Neural progenitor cell (in vitro differentiated cells): ENCODE measurements at regions not wholly inside any gene's neighbourhood (a gene's known extent, or its start where the extent isn't known, plus 50 kb on each side); places are given as distances from the start of the nearest gene placed in this dataset.

ENCODE experiments used
- DNase-seq: peaks from one replicate; pipeline ENCODE4 v3.0.0-alpha.2; 2016; ENCODE audit warnings: low spot score
- H2AFZ ChIP-seq: fragments of 200-600 bp; sonication (generic); replicated peaks from 2 replicates; pipeline ENCODE4 v1.6.1; 2016; ENCODE audit warnings: antibody characterized with exemption
- H3F3A ChIP-seq: fragments of 200-600 bp; sonication (generic); 2 replicates; pipeline ENCODE4 v1.6.1; 2016; ENCODE audit warnings: antibody characterized with exemption, low read depth
- H3K27ac ChIP-seq: fragments of 200-600 bp; sonication (generic); 2 replicates; pipeline ENCODE4 v1.5.1; 2016; ENCODE audit warnings: mild to moderate bottlenecking
- H3K27me3 ChIP-seq: fragments of 200-600 bp; sonication (generic); 2 replicates; pipeline ENCODE4 v1.6.1; 2016; ENCODE audit warnings: mild to moderate bottlenecking, moderate library complexity
- H3K36me3 ChIP-seq: fragments of 200-600 bp; sonication (generic); 2 replicates; pipeline ENCODE4 v1.5.1; 2016
- H3K4me1 ChIP-seq: fragments of 200-600 bp; sonication (generic); 2 replicates; pipeline ENCODE4 v1.6.1; 2016; ENCODE audit warnings: mixed run types
- H3K4me2 ChIP-seq: fragments of 200-600 bp; sonication (generic); 2 replicates; pipeline ENCODE4 v1.6.1; 2016
- H3K4me3 ChIP-seq: fragments of 200-600 bp; sonication (generic); 2 replicates; pipeline ENCODE4 v1.5.1; 2016
- H3K79me2 ChIP-seq: fragments of 200-600 bp; sonication (generic); 2 replicates; pipeline ENCODE4 v1.6.1; 2016; ENCODE audit warnings: low read depth
- H3K9ac ChIP-seq: fragments of 200-600 bp; sonication (generic); 2 replicates; pipeline ENCODE4 v1.6.1; 2016
- H3K9me3 ChIP-seq: fragments of 200-600 bp; sonication (generic); 2 replicates; pipeline ENCODE4 v1.5.1; 2016; ENCODE audit warnings: low read depth
- H4K20me1 ChIP-seq: fragments of 200-600 bp; sonication (generic); 2 replicates; pipeline ENCODE4 v1.6.1; 2016; ENCODE audit warnings: low read depth
- H3K27ac Mint-ChIP-seq: 3 replicates; pipeline ENCODE4 v1.8.0; 2021; ENCODE audit warnings: mixed read lengths
- H3K27me3 Mint-ChIP-seq: 2 replicates; pipeline ENCODE4 v1.8.0; 2022; ENCODE audit warnings: low read depth, mild to moderate bottlenecking, inconsistent platforms, moderate library complexity, mixed read lengths; ENCODE audit not compliant: insufficient read depth
- H3K36me3 Mint-ChIP-seq: 3 replicates; pipeline ENCODE4 v1.8.0; 2021; ENCODE audit warnings: mixed read lengths
- H3K4me1 Mint-ChIP-seq: 3 replicates; pipeline ENCODE4 v1.8.0; 2021; ENCODE audit warnings: mixed read lengths
- H3K4me3 Mint-ChIP-seq: 3 replicates; pipeline ENCODE4 v1.8.0; 2021; ENCODE audit warnings: mild to moderate bottlenecking, moderate library complexity, mixed read lengths
- H3K9me3 Mint-ChIP-seq: 3 replicates; pipeline ENCODE4 v1.8.0; 2020; ENCODE audit warnings: mixed read lengths
- CTCF ChIP-seq: fragments of 200-600 bp; sonication (generic); IDR thresholded peaks from 2 replicates; pipeline ENCODE4 v1.5.1; 2017; ENCODE audit warnings: antibody characterized with exemption, mild to moderate bottlenecking
- EZH2 ChIP-seq: fragments of 200-600 bp; sonication (generic); IDR thresholded peaks from 2 replicates; pipeline ENCODE4 v1.6.1; 2017; ENCODE audit warnings: antibody characterized with exemption, mild to moderate bottlenecking, moderate library complexity
- EZH2phosphoT487 ChIP-seq: fragments of 200-600 bp; sonication (generic); IDR thresholded peaks from 2 replicates; pipeline ENCODE4 v1.6.1; 2017; ENCODE audit warnings: antibody characterized with exemption

GRCh38 chr7:82678716-82679115 is 235.1 kb upstream of the CACNA2D1 start:
- Mint-ChIP-seq H3K4me3 (no peak overlapping the region), H3K9me3 (no peaks in the 10 kb centered on the region), H3K27ac (no peak overlapping the region), H3K36me3 (no peaks in the 10 kb centered on the region), H3K4me1 (no peaks in the 10 kb centered on the region), H3K27me3 (no peaks in the 10 kb centered on the region)
- no peak overlapping the region for H3K9ac ChIP-seq
- H3K4me2 ChIP-seq = no peak overlapping the region
- H3K9me3 ChIP-seq = no peaks in the 10 kb centered on the region
- H3K36me3 ChIP-seq = no peaks in the 10 kb centered on the region
- no peaks in the 10 kb centered on the region for H3K27me3 ChIP-seq
- no peak for DNase-seq
- no peak for TF ChIP-seq CTCF
- no peak for TF ChIP-seq EZH2phosphoT487
- H4K20me1 ChIP-seq = no peaks in the 10 kb centered on the region
- H2AFZ ChIP-seq = no peak overlapping the region
- H3K27ac ChIP-seq = no peak overlapping the region
- no peaks in the 10 kb centered on the region for H3K4me1 ChIP-seq
- H3K4me3 ChIP-seq = no peak overlapping the region
- H3K79me2 ChIP-seq = no peaks in the 10 kb centered on the region
- H3F3A ChIP-seq = no peaks in the 10 kb centered on the region

DNA sequence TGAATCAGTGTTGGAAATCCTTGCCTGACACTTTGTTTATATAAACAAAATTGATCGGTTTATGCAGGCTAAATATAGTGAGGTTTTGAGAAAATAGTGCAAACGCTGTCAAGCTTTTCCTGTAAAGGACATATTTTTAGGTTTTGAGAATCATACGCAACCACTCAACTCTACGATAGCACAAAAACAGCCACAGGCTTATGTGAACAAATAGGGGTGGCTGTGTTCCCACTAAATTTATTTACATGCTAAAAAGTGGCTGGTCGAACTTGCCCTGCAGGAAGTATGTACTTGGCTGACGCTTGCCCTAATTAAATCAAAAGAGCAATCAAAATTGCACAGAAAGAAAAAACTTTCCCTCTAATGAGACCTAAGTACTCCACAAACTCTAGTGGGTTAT is 234.7 kb upstream of the CACNA2D1 start:
- no peaks in the 10 kb centered on the region for H3K79me2 ChIP-seq

DNA sequence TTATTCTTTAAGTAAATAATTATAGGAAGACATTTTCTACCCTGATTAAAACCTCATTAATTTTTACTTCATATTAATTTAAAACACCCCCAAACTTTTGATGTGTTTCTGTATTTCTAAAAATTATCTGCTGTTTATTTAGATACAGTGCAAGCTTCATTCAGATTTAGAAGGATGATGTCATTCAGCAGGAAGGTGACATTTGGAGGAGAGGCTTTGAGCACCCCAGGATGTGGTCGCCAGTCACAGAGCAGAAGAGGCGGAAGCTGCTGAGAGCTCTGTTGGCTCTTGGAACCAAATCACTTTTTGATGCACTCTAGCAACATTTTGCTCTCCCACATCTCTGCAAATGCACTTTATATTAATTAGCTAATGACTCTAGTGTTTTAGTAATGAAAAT is 233.9 kb upstream of the CACNA2D1 start:
- Mint-ChIP-seq H3K4me3 (no peak overlapping the region), H3K27me3 (no peaks in the 10 kb centered on the region), H3K4me1 (no peaks in the 10 kb centered on the region), H3K27ac (no peak overlapping the region), H3K36me3 (no peaks in the 10 kb centered on the region), H3K9me3 (no peaks in the 10 kb centered on the region)
- Histone ChIP-seq H2AFZ (no peak overlapping the region), H3K9ac (no peak overlapping the region), H3K36me3 (no peaks in the 10 kb centered on the region), H3K4me2 (no peak overlapping the region), H3F3A (no peaks in the 10 kb centered on the region), H3K4me3 (no peak overlapping the region), H3K27me3 (no peaks in the 10 kb centered on the region), H3K9me3 (no peaks in the 10 kb centered on the region), H3K27ac (no peak overlapping the region), H3K79me2 (no peaks in the 10 kb centered on the region), H3K4me1 (no peaks in the 10 kb centered on the region), H4K20me1 (no peaks in the 10 kb centered on the region)
- DNase-seq = no peak
- TF ChIP-seq EZH2 (no peak), EZH2phosphoT487 (no peak), CTCF (no peak)

More for the DNA sequence above, 234.7 kb upstream of the CACNA2D1 start:
- H3K9me3 Mint-ChIP-seq = no peaks in the 10 kb centered on the region
- Histone ChIP-seq H3K4me1 (no peaks in the 10 kb centered on the region), H3K4me3 (no peak overlapping the region), H3K27ac (no peak overlapping the region), H2AFZ (no peak overlapping the region), H3K4me2 (no peak overlapping the region), H3F3A (no peaks in the 10 kb centered on the region), H4K20me1 (no peaks in the 10 kb centered on the region), H3K36me3 (no peaks in the 10 kb centered on the region), H3K9me3 (no peaks in the 10 kb centered on the region), H3K9ac (no peak overlapping the region), H3K27me3 (no peaks in the 10 kb centered on the region)
- no peak overlapping the region for H3K4me3 Mint-ChIP-seq
- no peak overlapping the region for H3K27ac Mint-ChIP-seq
- no peaks in the 10 kb centered on the region for H3K36me3 Mint-ChIP-seq
- no peak for DNase-seq
- TF ChIP-seq EZH2 (no peak), CTCF (no peak), EZH2phosphoT487 (no peak)
- no peaks in the 10 kb centered on the region for H3K4me1 Mint-ChIP-seq
- no peaks in the 10 kb centered on the region for H3K27me3 Mint-ChIP-seq
